Duodenal mucosa (tissue), 2 donors: ENCODE measurements at regions not wholly inside any gene's neighbourhood (a gene's known extent, or its start where the extent isn't known, plus 50 kb on each side); places are given as distances from the start of the nearest gene placed in this dataset.

Experiments used
- H3K27ac ChIP-seq: one replicate; pipeline ENCODE4 v1.7.0; 2013; ENCODE audit warnings: low read depth, low read length
- H3K27me3 ChIP-seq, 2 donors: one replicate each; pipeline ENCODE4 v1.7.0; 2013; ENCODE audit warnings: low read length in 2 of 2, control low read depth in 1 of 2; ENCODE audit not compliant: insufficient read depth in 2 of 2, control insufficient read depth in 1 of 2
- H3K36me3 ChIP-seq, 2 donors: one replicate each; pipeline ENCODE4 v1.7.0; 2013; ENCODE audit warnings: low read length in 2 of 2, control low read depth in 1 of 2; ENCODE audit not compliant: insufficient read depth in 2 of 2, control insufficient read depth in 1 of 2
- H3K4me1 ChIP-seq, 2 donors: one replicate each; pipeline ENCODE4 v1.7.0; 2013; ENCODE audit warnings: low read length in 2 of 2, control low read depth in 1 of 2; ENCODE audit not compliant: insufficient read depth in 2 of 2, control insufficient read depth in 1 of 2
- H3K4me3 ChIP-seq, 2 donors: one replicate each; pipeline ENCODE4 v1.7.0; 2013; ENCODE audit warnings: low read length in 2 of 2, low read depth in 1 of 2
- H3K9ac ChIP-seq, 2 donors: one replicate each; pipeline ENCODE4 v1.7.0; 2013; ENCODE audit warnings: low read length in 2 of 2, low read depth in 1 of 2
- H3K9me3 ChIP-seq, 2 donors: one replicate each; pipeline ENCODE4 v1.7.0; 2013; ENCODE audit warnings: low read length in 2 of 2, control low read depth in 1 of 2; ENCODE audit not compliant: control insufficient read depth in 1 of 2

DNA sequence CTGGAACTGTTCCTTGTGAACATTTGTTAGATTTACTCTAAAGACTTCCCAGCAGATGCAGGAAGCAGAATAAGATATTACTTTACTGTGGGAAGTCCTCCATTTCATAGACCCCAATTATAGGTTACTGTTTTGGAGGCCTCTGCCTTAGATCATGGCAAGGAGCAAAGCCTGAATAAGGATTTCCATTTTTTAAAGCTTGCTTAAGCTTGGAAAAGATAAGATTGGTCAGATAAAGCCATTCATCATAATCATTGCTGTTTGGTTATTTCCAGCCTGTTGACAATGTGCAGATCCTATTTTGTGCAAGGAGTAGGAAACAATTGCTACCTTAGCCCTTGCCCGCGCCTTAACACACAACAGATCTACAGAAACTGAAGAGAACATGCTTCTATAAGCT, 129.5 kb upstream of the ITGA1 start:
- Histone ChIP-seq H3K4me1 (no peaks in the 10 kb centered on the region), H3K4me3 (no peak overlapping the region), H3K36me3 (no peaks in the 10 kb centered on the region), H3K27me3 (no peaks in the 10 kb centered on the region), H3K27ac (no peak overlapping the region), H3K9ac (no peak overlapping the region), H3K9me3 (no peaks in the 10 kb centered on the region)

DNA sequence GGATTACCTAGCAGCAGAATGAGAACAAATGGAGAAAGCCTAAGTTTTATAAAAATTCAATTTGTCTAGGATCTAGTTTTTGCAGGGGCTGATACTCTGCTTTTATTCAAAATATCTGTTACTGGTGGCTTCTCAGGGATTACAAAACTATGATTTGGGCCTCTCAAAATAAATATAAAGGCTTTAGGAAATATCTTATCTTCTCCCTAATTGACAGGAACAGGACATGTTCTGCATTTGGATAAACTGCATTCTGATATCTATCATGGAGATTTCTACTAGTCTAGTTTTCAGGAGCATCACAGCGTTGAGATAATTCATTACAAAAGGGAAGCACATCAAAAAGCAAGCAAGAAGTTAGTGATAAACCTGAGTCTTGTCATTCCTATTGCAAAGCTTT, 127.1 kb upstream of the ITGA1 start:
- Histone ChIP-seq H3K4me1 (peaks cover 0 to 7% of the 10 kb centered on the region in 2 donors), H3K9ac (no peak overlapping the region), H3K27ac (no peak overlapping the region), H3K36me3 (no peaks in the 10 kb centered on the region), H3K9me3 (no peaks in the 10 kb centered on the region), H3K27me3 (no peaks in the 10 kb centered on the region), H3K4me3 (no peak overlapping the region)

DNA sequence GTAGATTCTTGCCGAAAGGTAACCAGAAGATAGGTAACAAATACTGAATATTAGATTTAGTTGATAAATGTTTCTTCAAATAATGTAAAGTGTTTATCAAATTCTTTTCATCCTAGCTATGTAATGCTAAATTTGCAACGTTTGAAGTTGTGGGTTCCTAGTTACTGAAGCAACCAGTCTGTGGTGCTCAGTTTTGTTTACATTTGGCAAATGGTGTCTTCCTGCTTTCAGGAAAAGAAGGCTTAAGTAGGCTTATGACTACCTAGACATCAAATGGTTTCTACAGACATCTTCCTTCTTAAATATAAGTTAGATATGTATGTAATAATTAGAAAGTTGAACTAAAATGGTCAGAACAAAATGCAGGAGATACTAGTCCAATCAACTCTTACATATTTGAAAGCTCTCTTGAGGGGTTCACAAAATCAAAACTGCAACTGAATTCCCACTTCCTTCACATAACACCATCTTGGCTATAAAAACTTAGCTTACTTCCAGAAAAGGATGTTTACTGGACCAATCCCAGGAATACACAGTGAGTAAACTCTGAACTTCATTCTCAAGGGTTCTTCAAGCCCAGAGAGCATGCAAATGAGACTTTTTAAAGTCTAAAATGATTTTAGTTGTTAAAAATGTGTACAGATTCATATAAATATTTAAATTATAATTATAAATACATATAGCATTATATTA, 125.7 kb upstream of the ITGA1 start:
- Histone ChIP-seq H3K36me3 (no peaks in the 10 kb centered on the region), H3K27me3 (no peaks in the 10 kb centered on the region), H3K4me1 (peaks cover 0 to 7% of the 10 kb centered on the region in 2 donors), H3K27ac (no peak overlapping the region), H3K9ac (no peak overlapping the region), H3K4me3 (no peak overlapping the region), H3K9me3 (no peaks in the 10 kb centered on the region)

DNA sequence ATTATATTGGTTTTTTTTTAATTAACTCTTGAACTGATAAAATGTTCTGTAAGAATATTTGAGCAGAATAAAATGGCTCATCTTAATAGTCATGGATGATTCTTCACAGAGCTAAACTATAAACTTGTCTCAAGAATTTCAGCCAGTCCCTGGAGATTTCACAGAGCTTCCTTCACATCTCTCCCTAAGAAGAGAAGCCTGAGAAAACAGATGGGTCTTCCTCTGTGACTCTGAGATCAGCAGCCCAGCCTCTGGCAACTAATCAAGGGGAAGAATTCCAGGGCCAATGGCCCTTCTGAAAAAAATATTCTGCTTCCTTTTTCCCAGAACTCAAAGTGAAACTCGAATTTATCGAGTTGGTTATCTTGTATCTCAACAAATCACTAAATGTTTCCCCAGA, 122.2 kb upstream of the ITGA1 start:
- Histone ChIP-seq H3K27ac (no peak overlapping the region), H3K4me3 (no peak overlapping the region), H3K9ac (no peak overlapping the region), H3K9me3 (no peaks in the 10 kb centered on the region), H3K27me3 (no peaks in the 10 kb centered on the region), H3K4me1 (peaks cover 0 to 7% of the 10 kb centered on the region in 2 donors), H3K36me3 (no peaks in the 10 kb centered on the region)

- H3K27me3 ChIP-seq, result no peaks in the 10 kb centered on the region
- H3K27ac ChIP-seq, result no peak overlapping the region
- no peak overlapping the region for H3K9ac ChIP-seq
- H3K36me3 ChIP-seq, result no peaks in the 10 kb centered on the region
- H3K4me1 ChIP-seq, result peaks cover 0 to 7% of the 10 kb centered on the region in 2 donors
- H3K4me3 ChIP-seq, result no peak overlapping the region
- H3K9me3 ChIP-seq, result no peaks in the 10 kb centered on the region
Observed at GRCh38 chr5:52668139-52668538, 119.6 kb upstream of the ITGA1 start.

DNA sequence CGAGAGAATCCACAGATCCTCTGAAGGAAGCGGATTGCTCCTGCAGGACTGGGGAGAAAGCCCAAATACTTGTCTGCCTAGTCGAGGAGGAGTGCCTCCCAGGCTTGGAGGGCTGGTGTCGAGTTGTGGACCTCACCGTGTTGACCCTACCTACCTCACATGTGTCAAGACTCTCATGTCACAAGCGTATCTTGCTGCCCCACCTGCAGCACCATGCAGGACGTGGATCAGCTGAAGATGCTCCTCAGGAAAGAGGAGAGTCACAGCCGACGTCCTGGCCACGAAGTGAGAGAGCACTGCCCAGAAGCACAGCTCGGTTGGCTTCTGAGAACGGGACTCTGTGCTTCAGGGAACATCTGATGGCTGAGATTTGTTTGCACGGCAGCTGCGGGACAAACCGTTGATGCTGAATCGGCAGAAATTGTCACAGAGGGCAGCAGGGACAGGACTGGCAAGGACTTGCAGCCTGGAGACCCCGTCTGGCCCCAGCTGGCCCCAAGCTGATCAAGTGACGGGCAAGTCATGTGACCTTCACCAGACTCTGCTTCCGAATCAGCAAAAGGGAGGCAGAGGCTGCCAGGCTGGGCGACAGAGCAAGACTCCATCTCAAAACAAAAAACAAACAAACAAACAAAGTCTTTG, 119.1 kb upstream of the ITGA1 start:
- H3K27me3 ChIP-seq, result no peaks in the 10 kb centered on the region
- H3K9me3 ChIP-seq, result no peaks in the 10 kb centered on the region
- no peak overlapping the region for H3K27ac ChIP-seq
- H3K36me3 ChIP-seq, result no peaks in the 10 kb centered on the region
- no peak overlapping the region for H3K9ac ChIP-seq
- H3K4me3 ChIP-seq, result no peak overlapping the region
- peaks cover 0 to 6% of the 10 kb centered on the region in 2 donors for H3K4me1 ChIP-seq

DNA sequence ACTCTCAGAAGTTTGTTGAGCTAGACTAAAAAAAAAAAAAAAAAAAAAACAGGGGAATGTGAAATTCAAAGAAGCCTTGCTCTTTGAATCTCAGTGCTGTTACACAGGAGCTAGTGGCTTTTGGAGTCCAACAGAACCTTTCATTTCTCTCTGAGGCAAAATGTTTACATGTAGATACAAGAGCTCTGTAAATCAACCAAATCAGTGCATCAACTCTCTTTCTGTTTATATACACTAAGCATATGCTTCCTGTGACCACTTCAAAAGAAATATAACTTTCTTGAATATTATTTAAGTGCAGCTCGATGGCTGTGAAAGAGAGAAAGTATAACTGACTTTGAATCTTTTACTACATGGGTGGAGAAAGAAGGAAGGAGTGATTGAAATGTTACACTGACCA, 115.3 kb upstream of the ITGA1 start:
- no peaks in the 10 kb centered on the region for H3K4me1 ChIP-seq
- H3K9me3 ChIP-seq, result no peaks in the 10 kb centered on the region
- H3K36me3 ChIP-seq, result no peaks in the 10 kb centered on the region
- H3K9ac ChIP-seq, result no peak overlapping the region
- no peaks in the 10 kb centered on the region for H3K27me3 ChIP-seq
- H3K4me3 ChIP-seq, result no peak overlapping the region
- H3K27ac ChIP-seq, result no peak overlapping the region

DNA sequence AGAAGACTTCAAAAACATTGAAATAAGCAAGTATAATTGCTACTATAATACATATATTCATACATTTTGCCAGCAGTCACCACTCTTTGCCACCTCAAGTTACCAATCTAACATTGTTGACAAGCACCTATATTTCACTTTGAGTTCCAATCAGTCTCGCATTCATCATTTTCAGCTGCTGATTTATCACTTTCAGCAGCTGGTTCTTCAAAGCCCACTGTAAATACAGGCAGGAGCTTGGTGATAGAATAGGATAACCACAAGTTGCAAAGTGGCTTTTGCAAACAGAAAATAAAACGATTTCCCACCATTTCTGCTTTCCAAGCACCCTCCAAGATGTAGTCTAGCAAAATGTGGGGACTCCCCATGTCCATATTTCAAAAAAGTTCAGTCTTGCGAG, 114.2 kb upstream of the ITGA1 start:
- H3K27ac ChIP-seq, result no peak overlapping the region
- no peaks in the 10 kb centered on the region for H3K4me1 ChIP-seq
- H3K9ac ChIP-seq, result no peak overlapping the region
- no peaks in the 10 kb centered on the region for H3K36me3 ChIP-seq
- H3K4me3 ChIP-seq, result no peak overlapping the region
- H3K27me3 ChIP-seq, result no peaks in the 10 kb centered on the region
- no peaks in the 10 kb centered on the region for H3K9me3 ChIP-seq

DNA sequence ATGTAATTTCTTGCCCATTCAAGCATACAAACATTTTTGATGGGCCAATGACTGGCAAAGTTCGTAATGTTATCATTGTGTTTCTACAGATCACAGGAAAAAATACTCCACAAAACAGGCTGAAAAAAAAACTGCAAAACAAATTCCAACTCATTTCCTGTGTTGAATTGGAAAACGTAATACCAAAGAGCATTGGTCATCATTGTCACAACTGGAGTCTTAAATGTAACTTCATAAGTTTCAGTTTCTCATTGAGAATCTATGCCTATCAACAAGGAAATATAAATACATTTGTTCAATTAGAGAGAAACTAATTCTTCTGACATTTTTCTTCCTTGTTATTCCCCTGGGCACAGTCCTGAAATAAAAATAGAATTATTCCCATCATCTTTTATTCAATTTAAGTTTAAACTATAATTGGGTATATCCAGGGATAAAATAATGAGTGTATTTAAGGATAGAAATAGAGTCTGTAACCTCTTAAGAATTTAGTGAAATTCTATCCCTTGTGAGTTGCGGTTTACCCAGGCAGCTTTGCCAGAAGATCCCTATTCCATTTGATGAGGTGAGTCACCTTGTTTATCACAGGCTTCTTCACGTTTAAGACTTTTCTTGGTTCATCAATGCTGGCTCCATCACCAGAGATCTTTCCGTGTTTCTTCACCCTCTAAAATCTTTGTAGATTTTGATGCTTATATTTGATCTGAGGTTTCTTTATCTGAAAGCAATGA, 112.7 kb upstream of the ITGA1 start:
- Histone ChIP-seq H3K4me3 (no peak overlapping the region), H3K36me3 (no peaks in the 10 kb centered on the region), H3K27ac (no peak overlapping the region), H3K4me1 (no peaks in the 10 kb centered on the region), H3K9me3 (no peaks in the 10 kb centered on the region), H3K9ac (no peak overlapping the region), H3K27me3 (no peaks in the 10 kb centered on the region)

DNA sequence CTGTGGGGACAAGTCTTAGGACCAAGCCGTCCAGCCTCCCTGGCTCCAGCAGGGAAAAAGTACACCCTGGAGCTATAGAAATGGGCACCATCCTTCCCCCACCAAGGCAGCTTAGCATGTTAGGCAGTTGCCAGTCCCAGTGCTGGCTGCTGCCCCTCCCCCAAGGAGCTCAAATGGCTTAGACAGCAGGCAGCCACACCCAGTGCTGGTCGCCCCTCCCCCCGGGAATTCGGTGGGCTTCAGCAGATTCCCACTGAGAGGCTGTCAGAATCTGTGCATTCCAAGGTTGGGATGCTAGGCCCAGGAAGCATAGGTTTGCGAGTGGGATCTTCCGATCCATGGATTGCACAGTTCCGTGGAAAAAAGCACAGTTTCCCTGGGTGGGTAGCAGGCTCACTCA, 105.2 kb upstream of the ITGA1 start:
- no peaks in the 10 kb centered on the region for H3K36me3 ChIP-seq
- H3K4me3 ChIP-seq, result no peak overlapping the region
- H3K27me3 ChIP-seq, result no peaks in the 10 kb centered on the region
- no peak overlapping the region for H3K27ac ChIP-seq
- H3K9me3 ChIP-seq, result no peaks in the 10 kb centered on the region
- no peak overlapping the region for H3K9ac ChIP-seq
- no peaks in the 10 kb centered on the region for H3K4me1 ChIP-seq
